Fibroblast of lung (primary cell): ENCODE measurements at regions not wholly inside any gene's neighbourhood (a gene's known extent, or its start where the extent isn't known, plus 50 kb on each side); places are given as distances from the start of the nearest gene placed in this dataset.
A peak's percentile ranks its signal among the peaks of the same experiment; 100 is the strongest.

Experiments used
- EZH2 ChIP-seq: IDR thresholded peaks from 2 replicates; pipeline ENCODE4 v1.5.1; 2012; ENCODE audit warnings: low read length, control low read depth, mild to moderate bottlenecking; ENCODE audit errors: missing control alignments
- TF ChIP-seq, protein P1 (sequence below), 2 donors: IDR thresholded peaks in 1 of 2; conservative IDR thresholded peaks in 1 of 2; 1 replicate in 1 of 2; 2 replicates in 1 of 2; pipeline ENCODE4 v1.5.1; 2011 to 2012; ENCODE audit warnings: low read length in 2 of 2, control low read depth in 1 of 2, inconsistent platforms in 1 of 2, low read depth in 1 of 2, mild to moderate bottlenecking in 1 of 2

DNA sequence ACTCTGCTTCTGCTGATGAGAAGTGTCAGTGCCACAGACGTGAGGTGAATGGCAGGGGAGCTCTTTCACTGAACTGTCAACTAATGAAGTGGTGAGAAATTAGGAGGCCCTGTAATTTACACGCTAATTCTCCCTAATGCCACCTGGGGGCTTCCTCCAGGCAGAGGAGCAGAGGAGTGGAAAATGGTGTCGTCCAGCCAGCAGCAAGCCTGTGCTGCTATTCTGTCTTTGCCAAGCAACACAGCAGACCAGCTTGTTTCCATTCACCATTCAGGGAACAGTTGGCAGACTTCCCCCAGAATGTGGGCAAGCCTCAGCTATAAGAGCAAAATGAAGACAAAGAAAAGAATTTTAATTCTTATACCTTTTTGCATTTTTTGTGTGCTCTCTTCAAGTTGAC is 245.2 kb upstream of the TET2 start:
- TF ChIP-seq, protein P1, sequence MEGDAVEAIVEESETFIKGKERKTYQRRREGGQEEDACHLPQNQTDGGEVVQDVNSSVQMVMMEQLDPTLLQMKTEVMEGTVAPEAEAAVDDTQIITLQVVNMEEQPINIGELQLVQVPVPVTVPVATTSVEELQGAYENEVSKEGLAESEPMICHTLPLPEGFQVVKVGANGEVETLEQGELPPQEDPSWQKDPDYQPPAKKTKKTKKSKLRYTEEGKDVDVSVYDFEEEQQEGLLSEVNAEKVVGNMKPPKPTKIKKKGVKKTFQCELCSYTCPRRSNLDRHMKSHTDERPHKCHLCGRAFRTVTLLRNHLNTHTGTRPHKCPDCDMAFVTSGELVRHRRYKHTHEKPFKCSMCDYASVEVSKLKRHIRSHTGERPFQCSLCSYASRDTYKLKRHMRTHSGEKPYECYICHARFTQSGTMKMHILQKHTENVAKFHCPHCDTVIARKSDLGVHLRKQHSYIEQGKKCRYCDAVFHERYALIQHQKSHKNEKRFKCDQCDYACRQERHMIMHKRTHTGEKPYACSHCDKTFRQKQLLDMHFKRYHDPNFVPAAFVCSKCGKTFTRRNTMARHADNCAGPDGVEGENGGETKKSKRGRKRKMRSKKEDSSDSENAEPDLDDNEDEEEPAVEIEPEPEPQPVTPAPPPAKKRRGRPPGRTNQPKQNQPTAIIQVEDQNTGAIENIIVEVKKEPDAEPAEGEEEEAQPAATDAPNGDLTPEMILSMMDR (conservative IDR thresholded peaks at IDR 0.05 in 1 of 2, IDR thresholded peaks at IDR 0.05 in 1 of 2; ENCODE audit: low read depth in 1 of 2, low read length in 2 of 2): peak in 1 of 2 donors; percentile 11
- no peak for TF ChIP-seq EZH2
